Spleen (tissue), 7 donors: ENCODE measurements at regions not wholly inside any gene's neighbourhood (a gene's known extent, or its start where the extent isn't known, plus 50 kb on each side); places are given as distances from the start of the nearest gene placed in this dataset.

ENCODE experiments used
- POLR2A ChIP-seq, 3 donors: fragments of 450-650 bp; IDR thresholded peaks; one replicate each; pipeline ENCODE4 v1.5.1; 2017; ENCODE audit warnings: antibody characterized with exemption in 3 of 3, mild to moderate bottlenecking in 1 of 3
- POLR2AphosphoS5 ChIP-seq, 3 donors: sonication (generic); formaldehyde crosslinking; IDR thresholded peaks; one replicate each; pipeline ENCODE4 v1.5.1; 2017; ENCODE audit warnings: antibody characterized with exemption in 3 of 3
- TF ChIP-seq, protein P1 (sequence below), 11 experiments: fragments of 200-600 bp in 7 of 11; fragments of 450-650 bp in 4 of 11; sonication (generic) in 4 of 11; IDR thresholded peaks in 8 of 11; conservative IDR thresholded peaks in 3 of 11; 1 replicate in 7 of 11; 2 replicates in 4 of 11; pipeline versions ENCODE4 v1.4.0 to v1.8.0; 2016 to 2021; ENCODE audit warnings: antibody characterized with exemption in 11 of 11, inconsistent platforms in 4 of 11, mild to moderate bottlenecking in 1 of 11
- donor health status: DM: no; HTN: no; CAD: no; lungs with moderate emphysema.
- donor health status: DM: no; HTN: no; CAD: no.
- donor health status: DM: no; HTN: no; CAD: no.

DNA sequence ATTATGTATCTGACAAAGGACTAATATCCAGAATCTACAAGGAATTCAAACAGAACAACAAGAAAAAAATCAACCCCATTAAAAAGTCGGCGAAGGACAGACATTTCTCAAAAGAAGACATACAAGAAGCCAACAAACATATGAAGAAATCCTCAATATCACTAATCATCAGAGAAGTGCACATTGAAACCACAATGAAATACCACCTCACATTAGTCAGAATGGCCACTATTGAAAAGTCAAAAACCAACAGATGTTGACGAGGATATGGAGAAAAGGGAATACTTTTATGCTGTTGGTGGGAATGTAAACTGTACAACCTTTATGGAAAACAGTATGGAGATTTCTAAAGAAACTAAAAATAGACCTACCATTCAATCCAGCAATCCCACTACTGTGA is 233.1 kb upstream of the PLSCR5 start:
- TF ChIP-seq, protein P1, sequence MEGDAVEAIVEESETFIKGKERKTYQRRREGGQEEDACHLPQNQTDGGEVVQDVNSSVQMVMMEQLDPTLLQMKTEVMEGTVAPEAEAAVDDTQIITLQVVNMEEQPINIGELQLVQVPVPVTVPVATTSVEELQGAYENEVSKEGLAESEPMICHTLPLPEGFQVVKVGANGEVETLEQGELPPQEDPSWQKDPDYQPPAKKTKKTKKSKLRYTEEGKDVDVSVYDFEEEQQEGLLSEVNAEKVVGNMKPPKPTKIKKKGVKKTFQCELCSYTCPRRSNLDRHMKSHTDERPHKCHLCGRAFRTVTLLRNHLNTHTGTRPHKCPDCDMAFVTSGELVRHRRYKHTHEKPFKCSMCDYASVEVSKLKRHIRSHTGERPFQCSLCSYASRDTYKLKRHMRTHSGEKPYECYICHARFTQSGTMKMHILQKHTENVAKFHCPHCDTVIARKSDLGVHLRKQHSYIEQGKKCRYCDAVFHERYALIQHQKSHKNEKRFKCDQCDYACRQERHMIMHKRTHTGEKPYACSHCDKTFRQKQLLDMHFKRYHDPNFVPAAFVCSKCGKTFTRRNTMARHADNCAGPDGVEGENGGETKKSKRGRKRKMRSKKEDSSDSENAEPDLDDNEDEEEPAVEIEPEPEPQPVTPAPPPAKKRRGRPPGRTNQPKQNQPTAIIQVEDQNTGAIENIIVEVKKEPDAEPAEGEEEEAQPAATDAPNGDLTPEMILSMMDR (IDR thresholded peaks at IDR 0.05 in 8 of 11, conservative IDR thresholded peaks at IDR 0.05 in 3 of 11), result no peak
- TF ChIP-seq POLR2A (IDR thresholded peaks at IDR 0.05) (no peak), POLR2AphosphoS5 (IDR thresholded peaks at IDR 0.05) (no peak)
